Upper lobe of left lung (tissue), 6 donors: ENCODE measurements at regions not wholly inside any gene's neighbourhood (a gene's known extent, or its start where the extent isn't known, plus 50 kb on each side); places are given as distances from the start of the nearest gene placed in this dataset.

Experiments used
- ATAC-seq, 2 donors: fragments of 200-7000 bp; cut with Tn5 transposase; one replicate each; pipeline ENCODE4 v1.9.1; 2022; ENCODE audit warnings: mild to moderate bottlenecking in 2 of 2, moderate library complexity in 2 of 2; ENCODE audit not compliant: low FRiP score in 2 of 2
- DNase-seq, 2 donors: peaks; one replicate each; pipeline ENCODE4 v3.0.0-alpha.2; 2019 to 2020
- H3K27ac ChIP-seq, 4 donors: fragments of 200-600 bp; sonication (generic); one replicate each; pipeline ENCODE4 v1.5.1; 2016 to 2019
- H3K27me3 ChIP-seq, 4 donors: fragments of 200-600 bp; sonication (generic); one replicate each; pipeline ENCODE4 v1.5.1; 2017 to 2019
- H3K36me3 ChIP-seq, 4 donors: fragments of 200-600 bp; sonication (generic); one replicate each; pipeline ENCODE4 v1.5.1; 2016 to 2019
- H3K4me1 ChIP-seq, 4 donors: fragments of 200-600 bp; sonication (generic); one replicate each; pipeline ENCODE4 v1.5.1; 2018 to 2019
- H3K4me3 ChIP-seq, 4 donors: fragments of 200-600 bp; sonication (generic); one replicate each; pipeline ENCODE4 v1.5.1; 2017 to 2019; ENCODE audit warnings: mild to moderate bottlenecking in 2 of 4, moderate library complexity in 1 of 4
- H3K9me3 ChIP-seq, 4 donors: fragments of 200-600 bp; sonication (generic); one replicate each; pipeline ENCODE4 v1.5.1; 2018 to 2019
- CTCF ChIP-seq, 6 experiments: fragments of 450-650 bp in 4 of 6; fragments of 200-600 bp in 2 of 6; sonication (generic) in 2 of 6; IDR thresholded peaks; one replicate each; pipeline ENCODE4 v1.5.1; 2016 to 2019; ENCODE audit warnings: antibody characterized with exemption in 6 of 6
- EP300 ChIP-seq, 4 donors: sonication (generic); formaldehyde crosslinking; IDR thresholded peaks; one replicate each; pipeline ENCODE4 v1.5.1; 2017; ENCODE audit warnings: antibody characterized with exemption in 4 of 4, control low read depth in 2 of 4
- POLR2A ChIP-seq, 4 donors: fragments of 450-650 bp; IDR thresholded peaks; one replicate each; pipeline ENCODE4 v1.5.1; 2016 to 2017; ENCODE audit warnings: antibody characterized with exemption in 4 of 4, mild to moderate bottlenecking in 2 of 4
- POLR2AphosphoS5 ChIP-seq, 2 donors: sonication (generic); formaldehyde crosslinking; IDR thresholded peaks; one replicate each; pipeline ENCODE4 v1.5.1; 2017; ENCODE audit warnings: antibody characterized with exemption in 2 of 2
- WGBS, 2 donors: methylation state at CpG; one replicate each; pipeline ENCODE4 v1.1.5; 2017 to 2018; 5-methylcytosine and 5-hydroxymethylcytosine counted together
- donor health status: DM: no; HTN: no; CAD: no; lungs with moderate emphysema.
- donor health status: DM: no; HTN: yes; CAD: no; lungs with severe emphysema.

DNA sequence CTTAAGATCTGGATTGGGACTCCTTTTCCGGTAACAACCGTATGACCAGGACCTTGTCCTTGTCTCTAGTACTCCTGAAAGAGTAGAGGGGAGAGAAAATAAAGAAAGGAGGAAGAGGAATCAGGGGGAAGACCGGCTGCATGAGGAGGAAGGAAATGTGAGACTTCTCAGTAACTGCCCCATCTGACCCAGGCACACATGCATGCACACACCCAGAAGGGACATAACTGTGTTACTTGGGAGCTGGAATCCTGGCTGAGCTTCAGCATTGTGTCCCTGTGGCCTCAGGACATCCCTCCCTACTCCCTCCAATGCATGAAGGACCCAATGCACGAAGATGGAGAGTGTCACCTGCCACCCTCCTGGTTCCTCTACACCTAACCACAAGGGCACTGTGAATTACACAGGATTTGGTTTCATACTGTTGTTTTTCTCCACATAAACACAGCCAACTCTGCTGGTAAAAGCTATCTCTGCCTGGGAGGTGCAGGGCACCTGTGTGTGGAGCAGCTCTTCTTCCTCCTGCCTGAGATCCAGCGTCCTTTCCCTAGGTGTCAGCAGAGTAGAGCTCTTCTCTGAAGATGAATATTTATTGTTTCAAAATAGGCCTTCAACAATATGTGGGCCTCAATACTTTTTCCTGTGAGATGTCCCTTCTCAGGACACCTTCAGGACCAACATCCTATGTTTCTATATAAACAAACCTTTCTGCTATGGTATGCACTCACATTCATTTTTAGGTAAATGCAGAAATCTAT is 574.1 kb upstream of the ID2 start:
- Histone ChIP-seq H3K27me3 (no peaks in the 10 kb centered on the region), H3K36me3 (no peaks in the 10 kb centered on the region), H3K4me3 (no peak overlapping the region), H3K9me3 (no peaks in the 10 kb centered on the region), H3K4me1 (no peaks in the 10 kb centered on the region), H3K27ac (no peak overlapping the region)
- DNase-seq, result no peak
- ATAC-seq, result peak in 1 of 2 donors; percentile 26
- TF ChIP-seq POLR2A (IDR thresholded peaks at IDR 0.05) (no peak), EP300 (IDR thresholded peaks at IDR 0.05) (no peak), CTCF (IDR thresholded peaks at IDR 0.05) (no peak), POLR2AphosphoS5 (IDR thresholded peaks at IDR 0.05) (no peak)
- WGBS, 2 donors, result 65 to 68% methylated on average over 5 of the region's 5 CpGs

- no peak overlapping the region for H3K27ac ChIP-seq
- TF ChIP-seq POLR2A (IDR thresholded peaks at IDR 0.05) (no peak), POLR2AphosphoS5 (IDR thresholded peaks at IDR 0.05) (no peak), CTCF (IDR thresholded peaks at IDR 0.05) (no peak), EP300 (IDR thresholded peaks at IDR 0.05) (no peak)
- DNase-seq (no peak), ATAC-seq (no peak)
- H3K4me3 ChIP-seq, result no peak overlapping the region
- WGBS, 2 donors, result 94 to 100% methylated on average over 2 of the region's 2 CpGs
- H3K4me1 ChIP-seq, result peaks cover 0 to 5% (median 0%) of the 10 kb centered on the region in 4 donors
- no peaks in the 10 kb centered on the region for H3K36me3 ChIP-seq
- H3K27me3 ChIP-seq, result no peaks in the 10 kb centered on the region
- no peaks in the 10 kb centered on the region for H3K9me3 ChIP-seq
These were observed 571.1 kb upstream of the ID2 start for GRCh38 chr2:8110716-8111115.

- Histone ChIP-seq H3K36me3 (no peaks in the 10 kb centered on the region), H3K4me3 (no peak overlapping the region), H3K4me1 (peaks cover 0 to 8% (median 0%) of the 10 kb centered on the region in 4 donors), H3K27me3 (no peaks in the 10 kb centered on the region), H3K9me3 (no peaks in the 10 kb centered on the region), H3K27ac (no peak overlapping the region)
- no peak for ATAC-seq
- no peak for TF ChIP-seq CTCF (IDR thresholded peaks at IDR 0.05)
- no peak for TF ChIP-seq POLR2AphosphoS5 (IDR thresholded peaks at IDR 0.05)
- TF ChIP-seq EP300 (IDR thresholded peaks at IDR 0.05), result no peak
- no peak for TF ChIP-seq POLR2A (IDR thresholded peaks at IDR 0.05)
- no peak for DNase-seq
- WGBS, 2 donors, result 63 to 82% methylated on average over 1 of the region's 1 CpG
These were observed 570.7 kb upstream of the ID2 start for GRCh38 chr2:8111193-8111592.

GRCh38 chr2:8115456-8115855 is 566.4 kb upstream of the ID2 start:
- TF ChIP-seq POLR2AphosphoS5 (IDR thresholded peaks at IDR 0.05) (no peak), CTCF (IDR thresholded peaks at IDR 0.05) (no peak), POLR2A (IDR thresholded peaks at IDR 0.05) (no peak), EP300 (IDR thresholded peaks at IDR 0.05) (no peak)
- Histone ChIP-seq H3K27ac (no peak overlapping the region), H3K27me3 (no peaks in the 10 kb centered on the region), H3K36me3 (no peaks in the 10 kb centered on the region), H3K9me3 (no peaks in the 10 kb centered on the region), H3K4me3 (no peak overlapping the region), H3K4me1 (peaks cover 0 to 24% (median 12%) of the 10 kb centered on the region in 4 donors)
- 48 to 76% methylated on average over 4 of the region's 4 CpGs for WGBS, 2 donors
- peak in 1 of 2 donors; percentile 48 for DNase-seq
- no peak for ATAC-seq

DNA sequence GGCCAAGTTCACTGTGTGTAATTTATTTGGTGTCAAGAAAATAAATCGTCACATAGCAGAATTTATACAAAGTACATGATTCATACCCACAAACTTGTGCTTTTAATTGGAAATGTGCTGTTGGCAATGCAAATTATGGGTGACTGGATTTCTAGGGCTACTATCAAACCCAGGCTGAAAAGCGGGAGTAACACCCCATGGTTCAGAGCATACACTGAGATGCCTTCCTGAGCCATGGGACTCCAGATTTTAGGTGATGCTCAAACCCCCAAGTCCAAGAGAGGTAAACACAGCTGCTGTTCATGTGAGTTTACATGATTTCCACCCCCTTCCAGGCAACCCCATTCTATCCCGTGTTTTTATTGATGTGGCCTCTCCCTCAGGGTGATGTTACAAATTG is 565.9 kb upstream of the ID2 start:
- no peak for ATAC-seq
- DNase-seq, result no peak
- Histone ChIP-seq H3K4me3 (no peak overlapping the region), H3K4me1 (peaks cover 0 to 24% (median 14%) of the 10 kb centered on the region in 4 donors), H3K9me3 (no peaks in the 10 kb centered on the region), H3K27ac (no peak overlapping the region), H3K27me3 (no peaks in the 10 kb centered on the region), H3K36me3 (no peaks in the 10 kb centered on the region)
- 77 to 82% methylated on average over 3 of the region's 3 CpGs for WGBS, 2 donors
- TF ChIP-seq EP300 (IDR thresholded peaks at IDR 0.05) (no peak), CTCF (IDR thresholded peaks at IDR 0.05) (no peak), POLR2AphosphoS5 (IDR thresholded peaks at IDR 0.05) (no peak), POLR2A (IDR thresholded peaks at IDR 0.05) (no peak)
